ENCODE measurements at regions not wholly inside any gene's neighbourhood (a gene's known extent, or its start where the extent isn't known, plus 50 kb on each side); places are given as distances from the start of the nearest gene placed in this dataset.

DNA sequence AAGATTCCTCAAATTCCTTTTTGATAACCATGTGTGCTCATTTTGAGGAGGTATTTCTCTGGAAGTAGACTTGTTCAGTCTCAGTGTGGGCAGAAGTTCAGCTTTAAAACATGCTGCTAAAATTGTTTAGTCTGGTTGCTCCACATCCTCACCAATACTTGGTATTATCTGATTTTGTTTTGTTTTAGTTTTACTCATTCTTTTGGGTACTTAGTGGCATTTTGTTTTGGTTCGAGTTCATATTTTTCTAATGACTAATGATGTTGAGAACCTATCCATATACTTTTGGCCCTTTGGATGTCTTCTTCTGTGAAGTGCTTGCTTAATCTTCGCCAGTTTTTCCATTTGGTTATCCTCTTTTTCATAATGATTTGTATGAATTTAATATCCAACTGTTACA, 694.2 kb upstream of the FZD8 start:
- DNase-seq (ENCODE audit: insufficient read length, low spot score) (no peak), FAIRE-seq (no peak)
- no peak for TF ChIP-seq TAF1 (IDR thresholded peaks at IDR 0.05; ENCODE audit: low read depth, low read length)
- no peak for TF ChIP-seq POU2F2 (IDR thresholded peaks at IDR 0.05; ENCODE audit: low read depth, low read length)
- TF ChIP-seq SPI1 (IDR thresholded peaks at IDR 0.05; ENCODE audit: low read depth, low read length) = no peak
- TF ChIP-seq PAX5 (IDR thresholded peaks at IDR 0.05; ENCODE audit: insufficient read depth, low read length, severe bottlenecking) = no peak
- no peak for TF ChIP-seq POLR2A (IDR thresholded peaks at IDR 0.05; ENCODE audit: low read depth, low read length)
- no peak for TF ChIP-seq POLR2AphosphoS5 (IDR thresholded peaks at IDR 0.05; ENCODE audit: low read depth, low read length)

DNA sequence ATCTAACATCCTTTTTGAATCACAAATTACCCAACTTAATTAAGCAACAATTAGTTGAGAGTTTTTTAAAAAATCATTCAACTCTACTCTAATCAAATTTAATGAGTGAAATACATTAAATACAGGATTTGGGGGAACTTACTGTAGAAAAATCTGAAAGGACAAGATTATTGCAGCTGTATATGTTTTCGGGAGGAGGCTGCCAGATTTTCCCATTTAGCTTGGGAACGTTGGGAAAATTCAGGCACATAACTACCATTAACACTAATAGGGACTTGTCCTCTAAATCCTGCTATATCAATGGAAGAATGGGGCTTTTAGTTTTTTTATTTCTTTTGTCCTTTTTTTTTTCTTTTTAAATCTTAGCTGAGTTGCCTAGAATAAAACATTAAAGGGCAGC, 691.4 kb upstream of the FZD8 start:
- no peak for DNase-seq (ENCODE audit: insufficient read length, low spot score)
- no peak for FAIRE-seq
- no peak for TF ChIP-seq POLR2AphosphoS5 (IDR thresholded peaks at IDR 0.05; ENCODE audit: low read depth, low read length)
- no peak for TF ChIP-seq SPI1 (IDR thresholded peaks at IDR 0.05; ENCODE audit: low read depth, low read length)
- TF ChIP-seq TAF1 (IDR thresholded peaks at IDR 0.05; ENCODE audit: low read depth, low read length) = no peak
- TF ChIP-seq POLR2A (IDR thresholded peaks at IDR 0.05; ENCODE audit: low read depth, low read length) = no peak

DNA sequence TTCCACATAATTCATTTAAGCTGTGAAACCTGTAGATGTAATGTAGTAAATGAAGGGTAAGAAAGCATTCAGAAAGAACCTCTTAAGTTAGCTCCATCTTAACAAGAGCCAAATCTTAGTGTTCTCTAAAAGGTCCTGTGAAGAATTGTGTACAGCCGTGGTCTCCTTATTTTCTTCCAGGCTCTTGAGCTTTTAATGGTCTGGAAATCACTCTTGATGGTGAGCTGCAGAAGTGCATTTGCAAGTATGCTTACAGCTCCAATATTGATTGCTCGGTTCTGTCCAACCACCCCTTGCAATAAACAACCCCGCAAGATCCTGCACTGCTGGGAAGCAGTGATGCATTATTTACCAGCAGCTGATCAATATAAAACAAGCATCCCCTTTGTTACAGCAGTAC, 690.8 kb upstream of the FZD8 start:
- TF ChIP-seq TAF1 (IDR thresholded peaks at IDR 0.05; ENCODE audit: low read depth, low read length) = no peak
- TF ChIP-seq PAX5 (IDR thresholded peaks at IDR 0.05; ENCODE audit: insufficient read depth, low read length, severe bottlenecking) = no peak
- no peak for TF ChIP-seq POLR2A (IDR thresholded peaks at IDR 0.05; ENCODE audit: low read depth, low read length)
- no peak for TF ChIP-seq SPI1 (IDR thresholded peaks at IDR 0.05; ENCODE audit: low read depth, low read length)
- TF ChIP-seq POLR2AphosphoS5 (IDR thresholded peaks at IDR 0.05; ENCODE audit: low read depth, low read length) = no peak
- FAIRE-seq = no peak
- DNase-seq (ENCODE audit: insufficient read length, low spot score) = no peak

DNA sequence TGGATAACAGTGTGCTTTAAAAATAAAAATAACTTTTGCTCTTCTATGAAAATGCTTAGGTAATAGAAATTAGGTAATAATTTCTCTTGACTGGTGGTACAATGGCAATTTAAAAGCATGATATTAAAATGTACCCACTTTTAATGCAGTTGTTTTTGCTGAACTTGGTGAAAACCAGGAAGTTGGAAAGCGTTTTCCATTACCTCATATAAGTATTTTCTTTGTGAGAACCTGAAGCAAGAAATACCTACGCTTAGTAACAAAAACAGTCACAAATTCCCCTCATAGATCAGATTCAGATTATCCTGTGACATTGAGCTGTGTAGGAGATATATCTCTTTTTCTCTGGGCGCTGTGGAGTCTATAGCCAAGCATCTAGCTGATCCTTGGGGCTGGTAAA, 689.0 kb upstream of the FZD8 start:
- TF ChIP-seq PAX5 (IDR thresholded peaks at IDR 0.05; ENCODE audit: insufficient read depth, low read length, severe bottlenecking) (no peak), TAF1 (IDR thresholded peaks at IDR 0.05; ENCODE audit: low read depth, low read length) (no peak), POLR2A (IDR thresholded peaks at IDR 0.05; ENCODE audit: low read depth, low read length) (no peak), POLR2AphosphoS5 (IDR thresholded peaks at IDR 0.05; ENCODE audit: low read depth, low read length) (no peak), SPI1 (IDR thresholded peaks at IDR 0.05; ENCODE audit: low read depth, low read length) (no peak), POU2F2 (IDR thresholded peaks at IDR 0.05; ENCODE audit: low read depth, low read length) (no peak)
- no peak for FAIRE-seq
- no peak for DNase-seq (ENCODE audit: insufficient read length, low spot score)

DNA sequence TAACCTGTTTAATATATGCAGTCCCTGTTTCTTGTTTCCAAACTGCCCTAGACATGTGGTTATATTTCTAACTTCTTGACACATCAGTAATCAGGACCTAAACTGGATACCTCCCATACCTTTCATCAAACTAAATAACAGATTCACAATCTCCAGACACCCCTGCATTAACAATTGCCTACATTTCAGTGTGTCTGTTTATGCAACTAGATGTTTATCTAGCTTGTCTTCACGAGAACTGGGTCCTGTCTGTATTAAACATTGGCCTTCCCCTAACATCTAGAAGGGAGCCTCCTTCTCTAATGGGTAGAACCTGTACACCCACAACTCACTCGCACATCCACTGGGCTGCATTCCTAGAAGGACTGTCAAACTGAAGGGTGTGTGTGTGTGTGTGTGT, 683.7 kb upstream of the FZD8 start:
- FAIRE-seq (no peak), DNase-seq (ENCODE audit: insufficient read length, low spot score) (no peak)

DNA sequence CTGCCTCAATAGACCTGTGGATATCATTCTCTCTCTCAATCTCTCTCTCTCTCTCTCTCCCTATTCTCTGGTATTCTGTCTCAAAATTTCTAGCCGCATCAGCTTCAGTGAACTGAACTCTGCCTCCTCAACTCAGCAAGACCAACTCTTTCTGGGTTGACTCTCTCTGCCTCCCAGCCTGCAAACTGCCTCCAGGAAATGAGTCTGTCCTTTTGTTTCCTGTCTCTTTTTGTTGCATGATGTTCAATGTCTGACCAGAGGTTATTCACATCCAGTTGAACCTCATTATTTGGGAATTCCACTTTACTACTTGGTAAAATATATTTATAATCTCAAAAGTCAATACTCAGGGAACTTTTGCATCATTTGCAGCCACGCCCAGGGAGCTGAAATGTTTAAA, 682.7 kb upstream of the FZD8 start:
- TF ChIP-seq SPI1 (IDR thresholded peaks at IDR 0.05; ENCODE audit: low read depth, low read length) = no peak
- no peak for TF ChIP-seq POLR2A (IDR thresholded peaks at IDR 0.05; ENCODE audit: low read depth, low read length)
- TF ChIP-seq POLR2AphosphoS5 (IDR thresholded peaks at IDR 0.05; ENCODE audit: low read depth, low read length) = no peak
- TF ChIP-seq PAX5 (IDR thresholded peaks at IDR 0.05; ENCODE audit: insufficient read depth, low read length, severe bottlenecking) = no peak
- no peak for TF ChIP-seq TAF1 (IDR thresholded peaks at IDR 0.05; ENCODE audit: low read depth, low read length)
- TF ChIP-seq POU2F2 (IDR thresholded peaks at IDR 0.05; ENCODE audit: low read depth, low read length) = no peak
- no peak for DNase-seq (ENCODE audit: insufficient read length, low spot score)
- FAIRE-seq = no peak

More for the DNA sequence above, 683.7 kb upstream of the FZD8 start:
- TF ChIP-seq POLR2AphosphoS5 (IDR thresholded peaks at IDR 0.05; ENCODE audit: low read depth, low read length) = no peak
- no peak for TF ChIP-seq TAF1 (IDR thresholded peaks at IDR 0.05; ENCODE audit: low read depth, low read length)
- no peak for TF ChIP-seq SPI1 (IDR thresholded peaks at IDR 0.05; ENCODE audit: low read depth, low read length)
- TF ChIP-seq POU2F2 (IDR thresholded peaks at IDR 0.05; ENCODE audit: low read depth, low read length) = no peak
- no peak for TF ChIP-seq POLR2A (IDR thresholded peaks at IDR 0.05; ENCODE audit: low read depth, low read length)
- no peak for TF ChIP-seq PAX5 (IDR thresholded peaks at IDR 0.05; ENCODE audit: insufficient read depth, low read length, severe bottlenecking)

DNA sequence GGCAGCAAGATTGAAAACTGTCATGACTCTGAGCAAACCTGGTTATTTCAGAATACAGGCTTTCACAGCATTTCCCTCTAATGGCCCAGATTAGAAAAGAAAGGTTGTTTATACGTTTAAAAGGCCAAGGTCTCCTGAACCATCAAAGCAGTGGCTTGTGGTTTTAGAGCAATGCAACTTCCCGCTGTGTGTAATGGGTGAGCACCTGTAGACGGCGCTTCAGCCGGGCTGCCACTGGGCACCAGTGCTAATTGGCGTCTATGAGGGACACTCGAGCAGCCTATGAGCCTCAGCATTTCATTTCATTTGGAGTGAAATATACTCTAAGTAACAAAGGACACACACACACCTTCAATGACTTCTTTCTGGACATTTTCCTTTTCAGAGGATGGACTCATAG, 671.0 kb upstream of the FZD8 start:
- no peak for DNase-seq (ENCODE audit: insufficient read length, low spot score)
- TF ChIP-seq SPI1 (IDR thresholded peaks at IDR 0.05; ENCODE audit: low read depth, low read length) = no peak
- no peak for TF ChIP-seq POU2F2 (IDR thresholded peaks at IDR 0.05; ENCODE audit: low read depth, low read length)
- TF ChIP-seq PAX5 (IDR thresholded peaks at IDR 0.05; ENCODE audit: insufficient read depth, low read length, severe bottlenecking) = no peak
- no peak for TF ChIP-seq POLR2AphosphoS5 (IDR thresholded peaks at IDR 0.05; ENCODE audit: low read depth, low read length)
- no peak for TF ChIP-seq TAF1 (IDR thresholded peaks at IDR 0.05; ENCODE audit: low read depth, low read length)
- TF ChIP-seq POLR2A (IDR thresholded peaks at IDR 0.05; ENCODE audit: low read depth, low read length) = no peak
- FAIRE-seq = no peak

DNA sequence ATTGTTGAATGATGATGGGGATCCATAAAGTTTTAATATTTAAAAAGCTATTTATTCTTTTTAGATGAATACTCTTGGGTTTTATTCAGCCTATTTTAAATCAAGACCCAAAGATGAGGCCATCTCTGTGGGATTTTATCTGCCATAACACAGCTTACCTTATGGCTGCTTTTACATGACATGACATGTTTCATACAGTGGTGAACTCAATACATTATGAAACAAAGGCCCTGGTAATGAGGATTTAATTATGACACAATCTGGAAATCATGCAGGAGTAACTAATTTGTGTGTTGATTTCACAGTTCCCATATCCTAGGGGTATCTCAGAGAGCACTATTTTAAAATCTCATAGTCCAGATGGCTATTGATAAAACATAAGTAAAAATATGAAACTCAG, 661.8 kb upstream of the FZD8 start:
- FAIRE-seq = no peak
- DNase-seq (ENCODE audit: insufficient read length, low spot score) = no peak
- TF ChIP-seq TAF1 (IDR thresholded peaks at IDR 0.05; ENCODE audit: low read depth, low read length) = no peak
- no peak for TF ChIP-seq POLR2A (IDR thresholded peaks at IDR 0.05; ENCODE audit: low read depth, low read length)
- no peak for TF ChIP-seq PAX5 (IDR thresholded peaks at IDR 0.05; ENCODE audit: insufficient read depth, low read length, severe bottlenecking)
- no peak for TF ChIP-seq POU2F2 (IDR thresholded peaks at IDR 0.05; ENCODE audit: low read depth, low read length)
- no peak for TF ChIP-seq POLR2AphosphoS5 (IDR thresholded peaks at IDR 0.05; ENCODE audit: low read depth, low read length)
- TF ChIP-seq SPI1 (IDR thresholded peaks at IDR 0.05; ENCODE audit: low read depth, low read length) = no peak

DNA sequence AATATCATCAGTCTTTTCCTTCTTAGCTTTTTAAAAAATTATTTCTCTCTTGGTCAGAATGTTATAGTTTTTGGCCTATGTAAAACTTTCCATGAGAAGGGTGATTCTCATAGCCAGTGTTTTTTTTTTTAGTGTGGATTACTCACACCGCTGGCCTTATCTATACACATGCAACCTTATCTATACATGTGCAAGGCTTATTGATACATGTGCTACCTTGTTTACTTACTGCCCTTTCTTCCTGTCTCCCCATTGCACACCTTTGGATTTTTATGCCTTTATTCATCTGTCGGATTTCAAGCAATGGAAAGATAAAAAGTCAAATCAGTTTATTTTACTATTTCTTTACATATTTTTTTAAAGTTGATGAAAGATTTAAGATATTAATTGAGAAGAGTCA, 660.0 kb upstream of the FZD8 start:
- DNase-seq (ENCODE audit: insufficient read length, low spot score) (no peak), FAIRE-seq (no peak)
- TF ChIP-seq SPI1 (IDR thresholded peaks at IDR 0.05; ENCODE audit: low read depth, low read length) (no peak), PAX5 (IDR thresholded peaks at IDR 0.05; ENCODE audit: insufficient read depth, low read length, severe bottlenecking) (no peak), TAF1 (IDR thresholded peaks at IDR 0.05; ENCODE audit: low read depth, low read length) (no peak), POU2F2 (IDR thresholded peaks at IDR 0.05; ENCODE audit: low read depth, low read length) (no peak), POLR2A (IDR thresholded peaks at IDR 0.05; ENCODE audit: low read depth, low read length) (no peak), POLR2AphosphoS5 (IDR thresholded peaks at IDR 0.05; ENCODE audit: low read depth, low read length) (no peak)

DNA sequence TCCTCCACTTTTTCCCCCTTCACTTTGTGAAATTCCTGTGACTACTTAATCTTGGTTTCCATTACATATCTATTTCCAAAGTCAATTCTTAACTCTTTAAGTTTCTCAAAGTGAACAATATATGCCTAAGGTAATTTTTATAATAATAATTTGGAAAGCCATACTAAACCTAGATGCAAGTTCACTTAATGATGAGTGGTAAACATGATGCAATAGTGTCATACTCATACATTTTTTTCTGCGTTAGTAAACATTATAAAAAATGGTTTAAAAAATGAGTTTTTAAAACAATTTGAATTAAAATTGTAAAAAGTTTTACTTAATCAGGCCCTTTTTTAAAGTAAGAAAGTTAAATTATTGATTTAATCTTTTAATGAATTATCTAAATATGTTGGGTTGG, 659.4 kb upstream of the FZD8 start:
- DNase-seq (ENCODE audit: insufficient read length, low spot score) (no peak), FAIRE-seq (no peak)
- TF ChIP-seq PAX5 (IDR thresholded peaks at IDR 0.05; ENCODE audit: insufficient read depth, low read length, severe bottlenecking) (no peak), SPI1 (IDR thresholded peaks at IDR 0.05; ENCODE audit: low read depth, low read length) (no peak), POLR2A (IDR thresholded peaks at IDR 0.05; ENCODE audit: low read depth, low read length) (no peak), POLR2AphosphoS5 (IDR thresholded peaks at IDR 0.05; ENCODE audit: low read depth, low read length) (no peak), TAF1 (IDR thresholded peaks at IDR 0.05; ENCODE audit: low read depth, low read length) (no peak), POU2F2 (IDR thresholded peaks at IDR 0.05; ENCODE audit: low read depth, low read length) (no peak)

Measured in GM12891 (cell line).